GM21423 (cell line): ENCODE measurements at regions not wholly inside any gene's neighbourhood (a gene's known extent, or its start where the extent isn't known, plus 50 kb on each side); places are given as distances from the start of the nearest gene placed in this dataset.

ENCODE experiments used
- ATAC-seq: cut with Tn5 transposase; IDR thresholded peaks from one replicate; pipeline ENCODE4 v1.9.1; 2021; ENCODE audit warnings: mild to moderate bottlenecking, moderate library complexity; ENCODE audit not compliant: unreplicated experiment

DNA sequence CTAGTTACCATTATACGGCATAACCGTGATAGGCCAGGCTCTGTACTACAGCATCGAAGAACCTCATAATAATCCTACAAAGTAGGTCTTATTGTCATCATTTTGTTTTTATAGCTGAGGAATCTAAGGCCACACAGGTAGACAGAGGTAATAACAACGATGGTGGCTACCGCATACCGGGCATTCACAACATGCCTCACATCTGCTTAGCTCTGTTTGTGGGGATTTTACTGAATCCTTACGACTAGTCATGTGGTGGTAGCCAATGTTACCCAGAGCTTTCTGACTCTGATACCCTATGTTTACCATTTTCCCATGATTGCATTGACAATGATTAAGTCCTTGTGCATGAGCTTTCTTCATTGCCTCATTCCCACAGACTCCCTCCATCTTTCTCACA is 269.4 kb downstream of the TCF7L2 start:
- ATAC-seq = no peak

DNA sequence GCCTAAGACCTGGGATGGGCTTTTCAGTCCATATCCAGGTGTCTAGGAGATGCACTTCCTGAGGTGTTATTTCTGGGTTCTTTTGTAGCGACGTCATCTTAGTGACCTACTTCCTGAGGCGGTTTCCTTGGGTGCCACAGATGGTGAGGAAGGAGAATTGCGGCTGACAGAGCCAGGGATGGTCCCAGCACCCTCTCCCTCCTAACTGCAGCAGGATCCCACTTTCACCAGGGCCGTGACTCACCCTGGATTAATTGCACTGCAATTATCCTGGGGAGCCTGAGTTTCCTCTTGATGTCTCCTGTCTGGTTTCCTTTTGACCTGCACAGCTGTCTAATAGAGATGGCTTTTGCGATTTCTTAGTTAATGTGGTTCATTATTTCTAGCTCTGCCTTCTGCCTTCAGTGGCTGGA is 271.7 kb downstream of the TCF7L2 start:
- ATAC-seq = no peak

GRCh38 chr10:113222207-113222606 is 272.2 kb downstream of the TCF7L2 start:
- no peak for ATAC-seq

DNA sequence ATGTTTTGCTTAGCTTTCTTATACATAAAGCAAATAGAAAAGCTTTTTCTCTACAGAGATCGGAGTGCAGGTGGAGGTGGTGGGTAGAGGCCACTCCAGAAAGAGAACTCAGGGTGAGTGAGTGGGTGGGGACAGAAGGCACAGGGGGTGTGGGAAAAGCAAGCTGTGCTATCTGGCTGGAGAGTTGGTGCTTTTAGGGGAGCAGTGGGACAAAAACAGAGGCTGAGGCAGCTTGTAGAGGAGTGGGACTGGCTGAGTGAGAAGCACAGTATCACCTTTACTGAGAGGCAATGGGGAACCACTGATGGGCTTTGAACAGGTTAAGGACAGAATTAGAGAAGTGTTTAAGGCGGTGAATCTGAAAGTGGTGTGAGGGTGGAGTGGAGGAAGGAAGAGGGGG is 275.3 kb downstream of the TCF7L2 start:
- no peak for ATAC-seq

DNA sequence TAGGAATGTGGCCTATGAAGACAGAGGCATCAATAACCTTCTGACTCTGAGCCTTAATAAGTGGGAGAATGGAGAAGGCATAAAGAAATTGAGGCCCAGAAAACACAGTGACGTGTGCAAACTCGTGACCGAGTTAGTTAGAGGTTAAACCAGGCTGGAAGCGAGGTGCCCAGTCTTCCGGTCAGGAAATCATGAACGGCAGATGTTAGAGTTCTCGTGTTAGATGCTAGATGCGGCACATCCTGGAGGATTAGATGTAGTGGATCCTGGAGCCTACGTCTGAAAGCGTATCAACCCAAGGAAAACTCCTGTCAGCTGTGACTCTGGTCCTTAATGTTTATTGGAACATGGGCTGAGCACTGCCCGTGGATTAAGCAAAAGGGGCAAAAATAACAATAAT is 275.9 kb downstream of the TCF7L2 start:
- ATAC-seq = no peak

DNA sequence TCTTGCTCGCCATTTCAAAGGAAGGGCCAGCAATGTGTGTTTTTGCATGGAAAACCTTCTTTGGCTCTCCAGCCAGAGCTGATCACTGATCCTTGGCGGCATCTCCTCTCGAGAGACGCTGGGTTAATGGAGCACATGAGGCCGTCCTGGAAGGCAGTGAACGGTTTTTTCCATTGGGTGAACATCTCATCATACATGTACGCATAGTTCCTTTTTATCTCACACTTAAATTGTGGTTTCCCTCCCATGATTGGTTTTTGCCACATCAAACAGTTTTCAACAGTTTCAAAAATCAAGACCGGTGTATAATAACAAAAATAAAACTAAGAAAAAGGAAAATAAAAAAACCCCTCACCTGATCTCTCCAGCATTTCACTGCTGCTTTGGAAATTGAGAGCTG is 276.4 kb downstream of the TCF7L2 start:
- ATAC-seq = no peak

DNA sequence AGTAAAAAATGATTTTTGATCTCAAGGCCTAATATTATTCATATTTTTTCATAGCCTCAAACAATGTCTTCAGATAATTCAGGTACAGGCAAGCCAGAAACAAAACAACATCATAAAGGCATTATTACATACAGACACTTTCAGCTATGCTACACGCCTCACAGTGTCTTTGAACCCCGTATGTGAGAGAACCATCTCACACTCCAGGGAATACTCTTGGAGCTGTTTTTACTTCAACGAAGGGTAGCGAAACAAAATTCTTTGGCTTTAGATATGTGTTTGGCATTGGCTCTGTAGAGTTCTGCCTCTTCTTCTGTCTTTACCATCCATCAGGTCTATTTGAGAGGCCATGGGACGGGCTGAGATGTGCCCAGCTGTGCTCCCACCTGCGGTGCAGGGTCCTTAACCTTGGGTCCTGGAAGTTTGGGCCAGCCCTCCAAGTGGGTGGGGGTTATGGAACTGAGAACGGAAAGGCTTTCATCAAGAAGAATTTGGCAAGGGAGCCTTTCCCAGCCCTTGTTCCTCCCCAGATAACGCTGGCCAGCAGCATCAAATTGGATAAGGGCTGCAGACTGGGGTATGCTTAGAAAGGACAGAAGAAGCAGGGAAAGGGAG is 276.9 kb downstream of the TCF7L2 start:
- ATAC-seq = no peak

DNA sequence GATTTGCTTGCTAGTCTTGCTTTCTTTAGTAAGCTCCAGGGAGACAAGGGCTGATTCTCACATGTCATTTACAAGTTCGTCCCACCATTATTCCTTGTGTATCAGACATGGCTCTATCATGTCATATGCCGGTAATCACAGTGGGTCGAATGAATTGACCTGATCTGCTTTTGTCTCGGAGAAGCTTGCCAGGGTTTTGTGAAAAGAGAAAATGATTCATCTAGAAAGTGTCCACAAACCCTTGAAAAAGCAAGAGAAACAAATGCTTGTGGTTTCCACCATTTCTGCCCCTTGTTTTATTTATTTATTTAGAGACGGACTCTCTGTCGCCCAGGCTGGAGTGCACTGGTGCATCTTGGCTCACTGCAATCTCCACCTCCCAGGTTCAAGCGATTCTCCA is 278.5 kb downstream of the TCF7L2 start:
- ATAC-seq = no peak

- ATAC-seq = no peak
Measured at GRCh38 chr10:113230011-113230610, 280.1 kb downstream of the TCF7L2 start.

DNA sequence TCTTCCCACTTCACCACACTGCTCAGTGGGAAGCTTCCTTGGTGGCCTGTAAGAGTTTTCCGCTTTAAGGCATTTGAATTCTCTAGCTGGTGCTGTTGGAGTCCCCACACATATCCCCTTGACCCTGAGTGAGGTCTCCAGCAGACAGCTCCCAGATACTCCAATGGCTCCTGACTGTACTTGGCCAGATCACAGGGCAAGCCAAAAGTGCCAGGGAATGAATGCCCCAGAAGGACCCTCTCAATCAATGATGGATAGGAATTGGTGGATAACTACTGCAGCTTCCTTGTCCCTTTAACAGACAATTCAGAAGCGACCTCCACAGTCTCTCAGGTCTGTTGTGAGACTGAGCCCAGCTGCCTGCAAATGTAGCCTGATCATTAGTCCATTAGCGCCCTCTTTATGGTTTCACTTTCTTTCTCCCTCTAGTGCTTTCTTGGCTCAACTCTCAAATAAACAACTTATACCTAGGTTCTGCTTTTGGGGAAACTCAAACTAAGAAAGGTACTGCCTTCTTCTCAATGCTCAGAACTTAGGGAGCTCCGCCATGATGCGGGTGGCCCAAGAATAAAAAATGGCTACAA is 283.0 kb downstream of the TCF7L2 start:
- ATAC-seq = peak; percentile 82

DNA sequence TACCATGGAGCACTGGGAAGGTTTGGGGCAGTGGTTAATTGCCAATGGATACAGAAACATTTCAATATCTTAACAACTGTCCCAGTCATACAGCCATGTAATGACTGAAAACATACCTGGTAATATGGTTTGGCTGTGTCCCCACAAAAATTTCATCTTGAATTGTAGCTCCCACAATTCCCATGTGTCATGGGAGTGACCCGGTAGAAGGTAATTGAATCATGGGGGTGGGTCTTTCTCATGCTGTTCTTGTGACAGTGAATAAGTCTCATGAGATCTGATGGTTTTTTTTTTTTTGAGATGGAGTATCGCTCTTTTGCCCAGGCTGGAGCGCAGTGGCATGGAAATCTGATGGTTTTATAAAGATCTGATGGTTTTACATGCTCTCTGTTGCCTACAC is 284.4 kb downstream of the TCF7L2 start:
- no peak for ATAC-seq

DNA sequence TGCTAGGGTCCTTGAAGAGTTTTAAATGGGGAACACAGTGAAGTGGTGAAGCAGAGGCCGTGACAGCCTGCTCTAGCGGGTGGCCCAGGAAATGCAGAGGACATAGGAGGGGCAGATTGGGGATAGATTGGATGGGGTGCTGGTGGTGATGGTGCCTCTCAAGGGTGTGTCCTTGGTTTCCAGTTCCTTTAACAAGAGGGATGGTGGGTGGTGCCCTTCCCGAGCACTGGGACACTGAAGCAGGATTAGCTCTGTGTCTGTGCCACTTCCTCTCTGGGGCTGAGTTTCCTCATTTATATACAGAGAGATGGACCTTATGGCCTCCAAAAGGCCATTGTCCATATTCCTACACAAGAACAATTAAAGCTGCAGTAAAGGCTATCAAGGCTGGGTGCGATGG is 285.5 kb downstream of the TCF7L2 start:
- no peak for ATAC-seq

DNA sequence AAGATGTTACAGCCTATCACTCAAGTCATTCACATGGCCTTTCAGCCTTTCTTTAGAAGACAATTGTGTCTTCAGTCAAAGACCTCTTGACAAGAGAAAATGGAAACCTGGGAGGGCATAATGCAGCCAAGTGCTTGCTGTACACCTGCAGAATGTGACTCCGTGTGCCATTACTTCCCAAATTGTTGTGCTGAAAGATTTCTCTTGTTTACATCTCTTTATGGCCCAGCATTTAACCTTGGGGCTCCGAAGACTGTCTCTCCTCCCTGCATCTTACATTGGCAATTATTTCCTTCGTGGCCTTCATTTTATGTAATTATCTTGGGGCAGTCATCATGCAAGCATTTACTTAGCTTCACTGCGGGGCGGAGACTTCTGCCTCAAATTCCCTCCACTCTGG is 287.0 kb downstream of the TCF7L2 start:
- no peak for ATAC-seq

- ATAC-seq = no peak
Measured at GRCh38 chr10:113239566-113240350, 289.7 kb downstream of the TCF7L2 start.

DNA sequence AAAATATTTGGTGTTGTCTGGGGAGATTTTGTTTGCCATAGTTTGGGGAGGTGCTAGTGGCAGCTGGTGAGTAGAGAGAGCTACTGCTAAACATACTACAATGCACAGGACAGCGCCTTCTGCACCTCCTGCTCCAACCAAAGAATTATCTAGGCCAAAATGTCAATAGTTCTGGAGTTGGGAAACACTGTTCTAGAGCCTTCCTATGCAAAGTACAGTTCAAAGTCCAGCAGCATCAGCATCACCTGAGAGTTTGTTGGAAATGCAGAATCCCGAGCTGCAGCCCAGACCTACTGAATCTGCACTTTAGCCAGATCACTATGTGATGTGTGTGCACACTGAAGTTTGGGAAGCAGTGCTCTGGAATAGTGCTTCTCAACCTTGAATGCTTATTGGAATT is 290.7 kb downstream of the TCF7L2 start:
- ATAC-seq = no peak

DNA sequence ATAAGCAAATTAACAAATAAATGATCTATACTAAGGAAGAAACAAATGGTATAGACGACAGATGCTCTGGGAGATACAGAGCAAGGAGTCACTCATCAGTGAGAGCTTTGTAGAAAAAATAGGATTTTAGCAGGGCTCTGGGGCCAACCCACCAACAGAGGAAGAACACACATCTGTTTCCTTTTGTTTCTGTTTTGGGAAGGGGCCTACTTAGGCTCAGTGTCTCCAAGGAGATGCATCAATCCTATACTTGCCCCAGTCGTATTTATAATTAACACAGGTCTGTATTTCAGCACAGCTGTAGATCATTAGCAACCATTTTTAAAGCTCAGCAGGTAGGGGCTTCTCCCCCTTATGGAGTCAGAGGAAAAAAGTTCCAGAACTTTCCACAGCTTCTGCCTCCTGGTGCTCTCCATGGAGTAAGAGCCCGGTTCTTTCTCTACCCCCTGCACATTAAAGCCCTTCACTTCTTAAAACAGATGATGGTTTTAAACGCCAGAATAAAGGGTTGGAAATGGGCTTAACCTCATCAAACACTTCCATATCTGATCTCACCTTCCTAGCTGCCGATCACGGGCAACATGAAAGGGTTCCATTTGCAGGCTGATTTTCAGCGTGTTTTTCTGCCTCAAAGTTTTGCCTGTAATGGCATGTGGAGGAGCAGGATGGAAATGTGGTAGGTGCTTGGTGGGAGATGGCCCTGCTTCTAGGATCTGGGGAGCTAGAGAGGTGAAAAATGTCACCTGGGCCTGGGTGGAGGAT is 291.7 kb downstream of the TCF7L2 start:
- no peak for ATAC-seq

DNA sequence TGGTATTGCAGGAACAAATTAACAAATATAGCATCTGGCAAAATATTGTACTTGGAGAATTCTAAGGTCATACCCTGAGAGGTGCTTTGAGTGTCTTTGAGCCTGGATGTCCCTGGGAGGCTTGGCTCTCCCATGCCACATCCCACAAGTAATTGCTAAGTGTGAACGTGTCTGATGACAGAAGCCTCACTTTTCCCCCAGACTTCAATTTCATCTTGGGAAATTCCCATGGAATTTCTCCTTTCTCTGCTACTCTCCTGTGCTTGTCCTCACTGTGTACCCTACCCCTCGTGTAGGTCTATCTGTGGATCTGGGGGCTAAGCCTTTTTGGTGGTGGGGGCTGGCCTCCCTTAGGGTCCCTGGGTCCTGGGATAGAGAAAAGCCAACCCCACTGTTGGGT is 293.3 kb downstream of the TCF7L2 start:
- no peak for ATAC-seq

DNA sequence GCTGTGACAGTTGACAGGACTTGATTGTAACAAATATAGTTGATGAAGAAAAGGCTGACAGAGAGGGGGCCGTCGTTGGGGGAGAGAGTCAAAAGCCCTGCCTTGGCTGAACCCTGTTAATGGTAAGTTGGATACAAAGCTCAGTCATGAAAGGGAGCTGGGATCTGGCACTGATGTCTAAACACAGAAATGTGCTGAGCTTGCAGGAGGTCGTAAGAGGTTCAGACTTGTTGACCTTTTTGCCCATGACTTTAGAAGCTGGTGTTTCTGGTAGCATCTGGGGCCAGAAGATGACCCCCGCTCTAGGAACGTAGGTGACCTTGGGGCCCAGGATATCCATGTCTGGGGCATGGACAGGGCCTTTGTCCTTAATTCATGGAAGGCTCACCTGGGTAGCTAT is 294.7 kb downstream of the TCF7L2 start:
- no peak for ATAC-seq

- ATAC-seq = no peak
Measured at GRCh38 chr10:113245286-113245685, 295.2 kb downstream of the TCF7L2 start.

GRCh38 chr10:113247050-113247449 is 297.0 kb downstream of the TCF7L2 start:
- ATAC-seq = no peak
